ENCODE measurements at regions not wholly inside any gene's neighbourhood (a gene's known extent, or its start where the extent isn't known, plus 50 kb on each side); places are given as distances from the start of the nearest gene placed in this dataset.

GRCh38 chr4:27861802-27862201, 1001.2 kb downstream of the STIM2 start:
- TF ChIP-seq, protein P1, sequence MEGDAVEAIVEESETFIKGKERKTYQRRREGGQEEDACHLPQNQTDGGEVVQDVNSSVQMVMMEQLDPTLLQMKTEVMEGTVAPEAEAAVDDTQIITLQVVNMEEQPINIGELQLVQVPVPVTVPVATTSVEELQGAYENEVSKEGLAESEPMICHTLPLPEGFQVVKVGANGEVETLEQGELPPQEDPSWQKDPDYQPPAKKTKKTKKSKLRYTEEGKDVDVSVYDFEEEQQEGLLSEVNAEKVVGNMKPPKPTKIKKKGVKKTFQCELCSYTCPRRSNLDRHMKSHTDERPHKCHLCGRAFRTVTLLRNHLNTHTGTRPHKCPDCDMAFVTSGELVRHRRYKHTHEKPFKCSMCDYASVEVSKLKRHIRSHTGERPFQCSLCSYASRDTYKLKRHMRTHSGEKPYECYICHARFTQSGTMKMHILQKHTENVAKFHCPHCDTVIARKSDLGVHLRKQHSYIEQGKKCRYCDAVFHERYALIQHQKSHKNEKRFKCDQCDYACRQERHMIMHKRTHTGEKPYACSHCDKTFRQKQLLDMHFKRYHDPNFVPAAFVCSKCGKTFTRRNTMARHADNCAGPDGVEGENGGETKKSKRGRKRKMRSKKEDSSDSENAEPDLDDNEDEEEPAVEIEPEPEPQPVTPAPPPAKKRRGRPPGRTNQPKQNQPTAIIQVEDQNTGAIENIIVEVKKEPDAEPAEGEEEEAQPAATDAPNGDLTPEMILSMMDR (conservative IDR thresholded peaks at IDR 0.05; ENCODE audit: control insufficient read depth, insufficient read depth, low read depth, low read length) = no peak
- no peak overlapping the region for H3K4me3 ChIP-seq (ENCODE audit: control insufficient read depth, low read depth, low read length)
- peak; percentile 28 for DNase-seq (ENCODE audit: low read depth)

- TF ChIP-seq, protein P1 (conservative IDR thresholded peaks at IDR 0.05; ENCODE audit: control insufficient read depth, insufficient read depth, low read depth, low read length) = no peak
- no peak overlapping the region for H3K4me3 ChIP-seq (ENCODE audit: control insufficient read depth, low read depth, low read length)
- no peak for DNase-seq (ENCODE audit: low read depth)
Measured at GRCh38 chr4:27873596-27873995, 1013.0 kb downstream of the STIM2 start.

GRCh38 chr4:27881705-27882104, 1021.1 kb downstream of the STIM2 start:
- TF ChIP-seq, protein P1 (conservative IDR thresholded peaks at IDR 0.05; ENCODE audit: control insufficient read depth, insufficient read depth, low read depth, low read length) = no peak
- DNase-seq (ENCODE audit: low read depth) = no peak
- no peak overlapping the region for H3K4me3 ChIP-seq (ENCODE audit: control insufficient read depth, low read depth, low read length)

DNA sequence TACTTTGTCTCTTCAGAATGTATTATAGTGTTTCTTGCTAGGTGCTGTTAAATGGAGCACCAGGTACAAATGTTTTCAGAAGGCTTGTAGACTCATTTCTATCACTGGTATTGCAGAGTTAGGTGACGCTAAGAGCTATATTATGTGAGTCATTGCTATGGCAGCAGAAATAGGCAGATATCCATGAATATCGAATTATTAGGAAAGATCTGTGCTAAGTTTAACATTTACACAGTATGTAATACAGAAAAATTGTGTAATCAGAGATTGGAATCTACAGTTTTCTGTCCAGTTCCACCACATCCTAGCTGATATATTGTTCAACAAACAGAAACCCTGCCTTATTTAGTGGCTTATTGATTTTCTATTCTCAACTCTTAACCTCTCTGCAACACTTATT, 1025.5 kb downstream of the STIM2 start:
- H3K4me3 ChIP-seq (ENCODE audit: control insufficient read depth, low read depth, low read length) = no peak overlapping the region
- TF ChIP-seq, protein P1 (conservative IDR thresholded peaks at IDR 0.05; ENCODE audit: control insufficient read depth, insufficient read depth, low read depth, low read length) = no peak
- peak; percentile 11 for DNase-seq (ENCODE audit: low read depth)

DNA sequence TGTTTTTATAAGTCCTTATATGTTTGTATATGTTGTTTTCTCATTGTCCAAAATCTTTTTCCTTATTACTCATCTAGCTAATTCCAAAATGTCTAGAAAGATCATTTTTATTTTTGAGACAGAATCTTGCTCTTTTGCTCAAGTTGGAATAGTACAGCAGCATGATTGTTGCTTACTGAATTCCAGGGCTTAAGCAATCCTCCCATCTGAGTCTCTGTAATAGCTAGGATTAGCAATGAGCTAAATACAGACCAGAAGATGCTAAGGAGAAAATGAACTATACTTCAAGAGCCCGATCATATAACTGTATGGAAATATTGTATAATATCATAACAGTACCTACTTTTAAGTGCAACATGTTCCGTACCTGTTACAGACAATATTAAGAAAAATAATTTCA, 1027.0 kb downstream of the STIM2 start:
- TF ChIP-seq, protein P1 (conservative IDR thresholded peaks at IDR 0.05; ENCODE audit: control insufficient read depth, insufficient read depth, low read depth, low read length) = no peak
- no peak overlapping the region for H3K4me3 ChIP-seq (ENCODE audit: control insufficient read depth, low read depth, low read length)
- no peak for DNase-seq (ENCODE audit: low read depth)

DNA sequence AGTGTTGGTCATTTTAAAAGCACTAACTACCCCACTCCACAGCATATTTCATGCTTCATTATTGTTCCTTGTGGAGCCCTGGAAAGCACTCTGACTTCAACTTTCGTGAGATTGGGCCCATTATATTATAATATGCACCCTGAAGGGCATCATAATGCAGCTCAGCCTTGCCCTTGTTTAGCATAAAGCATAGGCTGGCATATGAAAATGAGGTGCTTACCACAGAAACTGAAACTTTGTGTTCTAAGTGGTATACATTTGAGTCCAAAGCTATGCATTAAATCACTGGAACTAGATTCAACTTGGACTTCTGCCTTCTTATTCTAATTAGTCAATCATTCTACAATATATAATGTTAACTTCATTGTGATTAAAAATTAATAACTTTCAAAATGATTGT, 1027.9 kb downstream of the STIM2 start:
- TF ChIP-seq, protein P1 (conservative IDR thresholded peaks at IDR 0.05; ENCODE audit: control insufficient read depth, insufficient read depth, low read depth, low read length) = no peak
- H3K4me3 ChIP-seq (ENCODE audit: control insufficient read depth, low read depth, low read length) = no peak overlapping the region

GRCh38 chr4:27894951-27895350, 1034.3 kb downstream of the STIM2 start:
- TF ChIP-seq, protein P1 (conservative IDR thresholded peaks at IDR 0.05; ENCODE audit: control insufficient read depth, insufficient read depth, low read depth, low read length) = no peak
- no peak for DNase-seq (ENCODE audit: low read depth)
- H3K4me3 ChIP-seq (ENCODE audit: control insufficient read depth, low read depth, low read length) = no peak overlapping the region

More for the DNA sequence above, 1027.9 kb downstream of the STIM2 start:
- no peak for DNase-seq (ENCODE audit: low read depth)

All from fibroblast of mammary gland (primary cell).